ENCODE measurements at regions not wholly inside any gene's neighbourhood (a gene's known extent, or its start where the extent isn't known, plus 50 kb on each side); places are given as distances from the start of the nearest gene placed in this dataset.
A peak's percentile ranks its signal among the peaks of the same experiment; 100 is the strongest.

GRCh38 chr3:31284776-31285175 lies 247.9 kb upstream of the STT3B start:
- ChIA-PET CTCF (no interaction called here), POLR2A (ENCODE audit: low non-redundant PET) (no interaction called here)
- DNase-seq (ENCODE audit: low spot score) = no peak
- H3K27ac ChIP-seq = no peak overlapping the region
- TF ChIP-seq, protein P1, sequence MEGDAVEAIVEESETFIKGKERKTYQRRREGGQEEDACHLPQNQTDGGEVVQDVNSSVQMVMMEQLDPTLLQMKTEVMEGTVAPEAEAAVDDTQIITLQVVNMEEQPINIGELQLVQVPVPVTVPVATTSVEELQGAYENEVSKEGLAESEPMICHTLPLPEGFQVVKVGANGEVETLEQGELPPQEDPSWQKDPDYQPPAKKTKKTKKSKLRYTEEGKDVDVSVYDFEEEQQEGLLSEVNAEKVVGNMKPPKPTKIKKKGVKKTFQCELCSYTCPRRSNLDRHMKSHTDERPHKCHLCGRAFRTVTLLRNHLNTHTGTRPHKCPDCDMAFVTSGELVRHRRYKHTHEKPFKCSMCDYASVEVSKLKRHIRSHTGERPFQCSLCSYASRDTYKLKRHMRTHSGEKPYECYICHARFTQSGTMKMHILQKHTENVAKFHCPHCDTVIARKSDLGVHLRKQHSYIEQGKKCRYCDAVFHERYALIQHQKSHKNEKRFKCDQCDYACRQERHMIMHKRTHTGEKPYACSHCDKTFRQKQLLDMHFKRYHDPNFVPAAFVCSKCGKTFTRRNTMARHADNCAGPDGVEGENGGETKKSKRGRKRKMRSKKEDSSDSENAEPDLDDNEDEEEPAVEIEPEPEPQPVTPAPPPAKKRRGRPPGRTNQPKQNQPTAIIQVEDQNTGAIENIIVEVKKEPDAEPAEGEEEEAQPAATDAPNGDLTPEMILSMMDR (conservative IDR thresholded peaks at IDR 0.05; ENCODE audit: low read depth) = no peak

GRCh38 chr3:31285833-31286486 lies 246.8 kb upstream of the STT3B start:
- H3K27ac ChIP-seq = no peak overlapping the region
- TF ChIP-seq, protein P1 (conservative IDR thresholded peaks at IDR 0.05; ENCODE audit: low read depth) = no peak
- ChIA-PET POLR2A (ENCODE audit: low non-redundant PET) (no interaction called here), CTCF (no interaction called here)
- no peak for DNase-seq (ENCODE audit: low spot score)

DNA sequence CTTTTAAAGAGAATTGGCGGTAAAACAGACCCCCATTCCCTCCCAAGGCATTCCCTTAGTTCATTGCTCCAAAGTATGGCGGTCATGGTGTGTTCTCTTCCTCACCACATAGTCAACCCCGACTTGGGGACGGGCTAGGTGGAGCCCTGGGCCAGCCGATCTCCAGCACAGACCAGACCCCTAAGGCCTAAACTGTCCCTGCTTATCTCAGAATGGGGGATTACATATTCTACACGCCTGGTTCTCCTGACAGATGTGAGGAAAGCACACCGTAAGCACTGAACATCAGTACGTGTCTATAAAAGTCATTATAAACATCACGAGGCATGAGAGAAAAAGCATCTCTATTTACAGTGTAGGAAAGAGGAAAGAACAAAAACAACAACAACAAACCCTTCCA lies 244.5 kb upstream of the STT3B start:
- ChIA-PET POLR2A (ENCODE audit: low non-redundant PET) (interaction anchor here (0.7 kb wide), 1 partner anchor 244 kb away, joined by 4 read pairs; the partner anchor contains the start of gene STT3B), CTCF (no interaction called here)
- peak overlapping the region; percentile 70 for H3K27ac ChIP-seq
- DNase-seq (ENCODE audit: low spot score) = no peak
- TF ChIP-seq, protein P1 (conservative IDR thresholded peaks at IDR 0.05; ENCODE audit: low read depth) = no peak

GRCh38 chr3:31288641-31289100 lies 244.1 kb upstream of the STT3B start:
- TF ChIP-seq, protein P1 (conservative IDR thresholded peaks at IDR 0.05; ENCODE audit: low read depth) = no peak
- POLR2A ChIA-PET (ENCODE audit: low non-redundant PET) = no interaction called here
- peak; percentile 77 for DNase-seq (ENCODE audit: low spot score)
- CTCF ChIA-PET = no interaction called here
- H3K27ac ChIP-seq = peak overlapping the region; percentile 70

DNA sequence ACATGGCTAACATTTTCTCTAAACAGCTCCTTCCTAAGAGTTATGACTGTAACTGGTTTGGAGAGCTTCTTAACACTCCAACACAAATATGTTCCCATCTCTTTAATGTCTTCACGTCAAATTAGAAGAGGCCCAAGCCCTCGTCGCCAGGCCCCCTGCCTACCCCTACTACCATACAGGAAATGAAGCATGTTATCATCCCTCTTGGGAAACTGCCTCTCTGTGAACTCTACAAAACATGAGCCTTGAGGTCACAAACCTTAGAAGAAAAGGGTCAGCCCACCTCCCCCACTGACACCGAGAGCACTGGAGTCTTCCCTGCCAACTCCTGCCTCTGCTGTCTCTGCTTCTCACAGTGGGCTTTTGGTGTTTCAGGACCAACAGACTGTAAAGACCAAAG lies 243.1 kb upstream of the STT3B start:
- TF ChIP-seq, protein P1 (conservative IDR thresholded peaks at IDR 0.05; ENCODE audit: low read depth) = no peak
- POLR2A ChIA-PET (ENCODE audit: low non-redundant PET) = no interaction called here

GRCh38 chr3:31290046-31290445 lies 242.7 kb upstream of the STT3B start:
- POLR2A ChIA-PET (ENCODE audit: low non-redundant PET) = no interaction called here
- no peak for DNase-seq (ENCODE audit: low spot score)
- TF ChIP-seq, protein P1 (conservative IDR thresholded peaks at IDR 0.05; ENCODE audit: low read depth) = no peak
- CTCF ChIA-PET = no interaction called here
- H3K27ac ChIP-seq = no peak overlapping the region

More for the DNA sequence above, 243.1 kb upstream of the STT3B start:
- CTCF ChIA-PET = no interaction called here
- no peak overlapping the region for H3K27ac ChIP-seq
- no peak for DNase-seq (ENCODE audit: low spot score)
